Umbilical cord (tissue), 1 donor: ENCODE measurements at regions not wholly inside any gene's neighbourhood (a gene's known extent, or its start where the extent isn't known, plus 50 kb on each side); places are given as distances from the start of the nearest gene placed in this dataset.
A peak's percentile ranks its signal among the peaks of the same experiment; 100 is the strongest.

Experiments used
- DNase-seq: peaks from one replicate; pipeline ENCODE4 v3.0.0-alpha.2; 2015; ENCODE audit warnings: low spot score

- no peak for DNase-seq
Observed at GRCh38 chr13:76449716-76450115, 436.5 kb downstream of the KCTD12 start.

- no peak for DNase-seq
Observed at GRCh38 chr13:76446191-76446590, 440.0 kb downstream of the KCTD12 start.

- DNase-seq, result no peak
Observed at GRCh38 chr13:76440568-76440967, 445.6 kb downstream of the KCTD12 start.

GRCh38 chr13:76439546-76439945, 446.7 kb downstream of the KCTD12 start:
- no peak for DNase-seq

GRCh38 chr13:76438050-76438449, 448.2 kb downstream of the KCTD12 start:
- no peak for DNase-seq

- DNase-seq, result peak; percentile 68
Observed at GRCh38 chr13:76425935-76426334, 460.3 kb downstream of the KCTD12 start.

- DNase-seq, result no peak
Observed at GRCh38 chr13:76421011-76421410, 465.2 kb downstream of the KCTD12 start.

GRCh38 chr13:76418404-76418803, 467.8 kb downstream of the KCTD12 start:
- no peak for DNase-seq

- no peak for DNase-seq
Observed at GRCh38 chr13:76414320-76414719, 471.9 kb downstream of the KCTD12 start.

GRCh38 chr13:76406243-76406642, 480.0 kb downstream of the KCTD12 start:
- no peak for DNase-seq

- no peak for DNase-seq
Observed at GRCh38 chr13:76398425-76398824, 487.8 kb downstream of the KCTD12 start.

- DNase-seq, result no peak
Observed at GRCh38 chr13:76397413-76397812, 488.8 kb downstream of the KCTD12 start.

- DNase-seq, result no peak
Observed at GRCh38 chr13:76389321-76389720, 496.9 kb downstream of the KCTD12 start.

GRCh38 chr13:76387566-76387965, 498.6 kb downstream of the KCTD12 start:
- peak; percentile 47 for DNase-seq

GRCh38 chr13:76386321-76386720, 499.9 kb downstream of the KCTD12 start:
- DNase-seq, result peak; percentile 75

GRCh38 chr13:76385586-76385985, 500.6 kb downstream of the KCTD12 start:
- no peak for DNase-seq

- DNase-seq, result peak; percentile 71
Observed at GRCh38 chr13:76383676-76384461, 502.3 kb downstream of the KCTD12 start.

GRCh38 chr13:76380446-76381065, 505.6 kb downstream of the KCTD12 start:
- DNase-seq, result no peak

GRCh38 chr13:76379341-76380105, 506.7 kb downstream of the KCTD12 start:
- no peak for DNase-seq

- DNase-seq, result no peak
Observed at GRCh38 chr13:76378767-76379166, 507.4 kb downstream of the KCTD12 start.

GRCh38 chr13:76363682-76364289, 522.4 kb downstream of the KCTD12 start:
- DNase-seq, result no peak

- DNase-seq, result no peak
Observed at GRCh38 chr13:76361868-76362267, 524.3 kb downstream of the KCTD12 start.
